Mesendoderm (in vitro differentiated cells): ENCODE measurements at regions not wholly inside any gene's neighbourhood (a gene's known extent, or its start where the extent isn't known, plus 50 kb on each side); places are given as distances from the start of the nearest gene placed in this dataset.

Source experiments
- DNase-seq: peaks from one replicate; pipeline ENCODE4 v3.0.0; 2013
- H2AK5ac ChIP-seq: 2 replicates; pipeline ENCODE4 v1.6.1; 2013; ENCODE audit warnings: low read length, inconsistent platforms
- H2BK120ac ChIP-seq: 2 replicates; pipeline ENCODE4 v1.6.1; 2013; ENCODE audit warnings: low read depth, mild to moderate bottlenecking, low read length, moderate library complexity, mixed read lengths
- H2BK15ac ChIP-seq: replicated peaks from 2 replicates; pipeline ENCODE4 v1.6.1; 2013; ENCODE audit warnings: low read depth, mild to moderate bottlenecking, moderate library complexity
- H2BK5ac ChIP-seq: 2 replicates; pipeline ENCODE4 v1.6.1; 2013; ENCODE audit warnings: low read length, inconsistent platforms
- H3K18ac ChIP-seq: 2 replicates; pipeline ENCODE4 v1.6.1; 2013; ENCODE audit warnings: mild to moderate bottlenecking, low read length, mixed read lengths
- H3K23ac ChIP-seq: one replicate; pipeline ENCODE4 v1.6.1; 2013; ENCODE audit warnings: low read length
- H3K27ac ChIP-seq: 2 replicates; pipeline ENCODE4 v1.5.1; 2013; ENCODE audit warnings: low read depth, mild to moderate bottlenecking, inconsistent platforms, low read length, moderate library complexity
- H3K27me3 ChIP-seq: 2 replicates; pipeline ENCODE4 v1.6.1; 2013; ENCODE audit warnings: low read length, control low read depth, mild to moderate bottlenecking, inconsistent platforms; ENCODE audit not compliant: insufficient read depth, poor library complexity
- H3K36me3 ChIP-seq: 2 replicates; pipeline ENCODE4 v1.6.1; 2013; ENCODE audit warnings: low read length, inconsistent platforms; ENCODE audit not compliant: control insufficient read depth, insufficient read depth
- H3K4ac ChIP-seq: one replicate; pipeline ENCODE4 v1.6.1; 2013; ENCODE audit warnings: low read depth, mild to moderate bottlenecking, low read length, moderate library complexity
- H3K4me1 ChIP-seq: 2 replicates; pipeline ENCODE4 v1.6.1; 2013; ENCODE audit warnings: low read depth, low read length, inconsistent platforms; ENCODE audit not compliant: control insufficient read depth
- H3K4me2 ChIP-seq: 2 replicates; pipeline ENCODE4 v1.6.1; 2013; ENCODE audit warnings: low read length
- H3K4me3 ChIP-seq: 2 replicates; pipeline ENCODE4 v1.5.1; 2013; ENCODE audit warnings: mild to moderate bottlenecking, low read length
- H3K56ac ChIP-seq: one replicate; pipeline ENCODE4 v1.6.1; 2013; ENCODE audit warnings: low read length
- H3K79me1 ChIP-seq: 2 replicates; pipeline ENCODE4 v1.6.1; 2013; ENCODE audit warnings: low read length, inconsistent platforms
- H3K79me2 ChIP-seq: 2 replicates; pipeline ENCODE4 v1.6.1; 2013; ENCODE audit warnings: mild to moderate bottlenecking, low read length; ENCODE audit not compliant: control insufficient read depth, insufficient read depth
- H3K9ac ChIP-seq: 2 replicates; pipeline ENCODE4 v1.6.1; 2013; ENCODE audit warnings: low read length, inconsistent platforms
- H4K5ac ChIP-seq: one replicate; pipeline ENCODE4 v1.6.1; 2013; ENCODE audit warnings: low read length
- H4K8ac ChIP-seq: one replicate; pipeline ENCODE4 v1.6.1; 2013; ENCODE audit warnings: low read depth, mild to moderate bottlenecking, control low read depth, low read length, moderate library complexity
- WGBS: extraction: QIAGEN DNeasy Blood & Tissue Kit; methylation state at CpG from one replicate; pipeline ENCODE4 v1.1.7; 2013; ENCODE audit warnings: low lambda C conversion rate, missing lambda C conversion rate; ENCODE audit not compliant: insufficient coverage; ENCODE audit errors: extremely low coverage; 5-methylcytosine and 5-hydroxymethylcytosine counted together

DNA sequence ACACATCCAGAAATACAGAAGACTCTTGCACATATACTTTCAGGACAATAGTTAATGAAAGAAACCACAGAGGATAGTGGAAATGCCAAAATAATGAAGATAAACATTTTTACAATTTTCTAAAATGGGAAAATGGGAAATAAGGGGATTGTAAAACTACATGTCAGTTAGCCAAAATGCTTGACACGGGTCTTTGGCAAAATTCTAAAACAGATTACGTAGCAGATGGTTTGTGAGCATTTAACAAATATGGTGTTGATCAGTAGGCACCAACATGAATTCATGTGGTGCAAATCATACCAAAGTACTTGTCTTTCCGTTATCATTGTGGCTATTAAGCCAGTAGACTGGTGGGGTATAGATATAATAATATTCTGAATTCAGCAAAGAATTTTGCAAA is 348.5 kb upstream of the ROBO1 start:
- no peak overlapping the region for H3K56ac ChIP-seq

DNA sequence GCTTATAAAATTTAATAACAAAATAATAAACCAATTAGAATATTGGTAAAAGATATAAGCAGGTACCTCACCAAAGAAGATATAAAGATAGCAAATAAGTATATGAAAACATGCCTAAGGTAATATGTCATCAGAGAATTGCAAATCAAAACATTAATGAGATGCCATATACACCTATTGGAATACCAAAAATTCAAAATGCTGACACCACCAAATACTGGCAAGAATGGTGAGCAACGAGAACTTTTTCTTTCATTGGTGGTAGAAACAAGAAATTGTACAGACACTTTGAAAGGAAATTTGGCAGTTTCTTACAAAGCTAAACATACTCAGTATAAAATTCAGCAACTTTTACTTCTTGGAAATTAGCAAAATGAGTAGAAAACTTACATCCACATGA is 346.9 kb upstream of the ROBO1 start:
- H3K9ac ChIP-seq, result no peak overlapping the region
- H2BK120ac ChIP-seq, result no peak overlapping the region
- no peak overlapping the region for H3K23ac ChIP-seq
- H3K79me1 ChIP-seq, result no peaks in the 10 kb centered on the region
- no peak for DNase-seq
- H3K4me3 ChIP-seq, result no peak overlapping the region
- H3K18ac ChIP-seq, result no peak overlapping the region
- H4K8ac ChIP-seq, result no peak overlapping the region
- H3K79me2 ChIP-seq, result no peaks in the 10 kb centered on the region
- no peak overlapping the region for H2AK5ac ChIP-seq
- H3K4me2 ChIP-seq, result no peak overlapping the region
- WGBS, result no CpG with 5 or more reads among the region's 1 CpG
- no peaks in the 10 kb centered on the region for H3K4me1 ChIP-seq
- H3K56ac ChIP-seq, result no peak overlapping the region
- no peak overlapping the region for H3K27ac ChIP-seq
- no peak overlapping the region for H2BK15ac ChIP-seq
- no peaks in the 10 kb centered on the region for H3K36me3 ChIP-seq
- no peaks in the 10 kb centered on the region for H3K27me3 ChIP-seq
- no peak overlapping the region for H2BK5ac ChIP-seq
- no peak overlapping the region for H3K4ac ChIP-seq
- H4K5ac ChIP-seq, result no peak overlapping the region

More for the DNA sequence above, 348.5 kb upstream of the ROBO1 start:
- H3K79me2 ChIP-seq, result no peaks in the 10 kb centered on the region
- no peak overlapping the region for H3K4me3 ChIP-seq
- no CpG with 5 or more reads among the region's 3 CpGs for WGBS
- H2BK5ac ChIP-seq, result no peak overlapping the region
- H2BK120ac ChIP-seq, result no peak overlapping the region
- no peak overlapping the region for H2AK5ac ChIP-seq
- H3K36me3 ChIP-seq, result no peaks in the 10 kb centered on the region
- no peaks in the 10 kb centered on the region for H3K79me1 ChIP-seq
- H3K4me1 ChIP-seq, result no peaks in the 10 kb centered on the region
- H3K4me2 ChIP-seq, result no peak overlapping the region
- no peak overlapping the region for H4K5ac ChIP-seq
- no peak overlapping the region for H3K27ac ChIP-seq
- H4K8ac ChIP-seq, result no peak overlapping the region
- H3K23ac ChIP-seq, result no peak overlapping the region
- H3K4ac ChIP-seq, result no peak overlapping the region
- no peak for DNase-seq
- H3K18ac ChIP-seq, result no peak overlapping the region
- H3K9ac ChIP-seq, result no peak overlapping the region
- H3K27me3 ChIP-seq, result no peaks in the 10 kb centered on the region
- H2BK15ac ChIP-seq, result no peak overlapping the region

DNA sequence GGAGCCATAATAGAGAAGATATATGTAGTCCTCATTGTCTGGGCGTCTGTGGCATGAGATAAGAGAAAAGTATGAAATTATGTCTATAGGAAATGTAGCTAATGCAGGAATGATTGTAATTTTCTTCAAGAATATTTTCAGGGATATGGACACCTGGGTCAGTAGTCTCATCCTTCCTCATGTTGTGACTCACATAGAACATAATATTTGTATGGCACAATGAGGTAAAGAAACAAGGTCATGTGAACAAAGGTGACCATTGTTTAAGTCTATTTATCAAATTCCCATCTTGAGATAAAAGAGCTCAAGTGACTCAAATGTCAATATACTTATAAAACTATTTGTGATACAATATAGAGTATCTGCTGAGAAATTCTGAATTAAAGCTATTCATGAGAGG is 345.5 kb upstream of the ROBO1 start:
- Histone ChIP-seq H3K4ac (no peak overlapping the region), H3K4me1 (no peaks in the 10 kb centered on the region), H4K5ac (no peak overlapping the region), H3K9ac (no peak overlapping the region), H3K56ac (no peak overlapping the region), H3K27me3 (no peaks in the 10 kb centered on the region), H3K27ac (no peak overlapping the region), H3K36me3 (no peaks in the 10 kb centered on the region), H3K79me1 (no peaks in the 10 kb centered on the region), H2BK5ac (no peak overlapping the region), H2BK15ac (no peak overlapping the region), H3K4me2 (no peak overlapping the region), H3K18ac (no peak overlapping the region), H3K4me3 (no peak overlapping the region), H2BK120ac (no peak overlapping the region), H4K8ac (no peak overlapping the region), H2AK5ac (no peak overlapping the region), H3K23ac (no peak overlapping the region), H3K79me2 (no peaks in the 10 kb centered on the region)
- no CpG with 5 or more reads among the region's 1 CpG for whole genome bisulfite sequencing
- DNase-seq, result no peak

DNA sequence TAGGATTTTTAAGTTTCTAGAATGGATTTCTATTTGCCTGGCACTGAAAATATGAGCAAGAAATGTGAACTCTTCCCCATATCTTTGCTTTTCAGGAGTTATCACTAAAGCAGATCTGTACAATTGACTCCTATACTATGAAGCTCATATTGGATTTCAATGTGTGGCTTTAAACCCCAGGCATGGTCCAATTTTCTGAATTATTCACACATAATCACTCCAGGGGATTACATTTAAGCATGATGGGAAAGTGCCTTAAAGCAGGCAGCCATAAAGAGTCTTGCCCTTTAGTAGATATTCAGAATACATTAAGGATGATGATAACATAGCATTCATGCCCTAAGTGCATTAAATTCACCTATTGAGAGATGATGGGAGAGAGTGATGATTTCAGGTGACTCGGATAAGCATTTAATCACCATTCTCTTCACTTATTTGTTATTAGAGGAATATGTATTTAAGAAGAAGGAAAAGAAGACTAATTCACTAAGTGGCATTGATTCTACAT is 331.8 kb upstream of the ROBO1 start:
- Histone ChIP-seq H3K4me3 (no peak overlapping the region), H4K5ac (no peak overlapping the region), H2BK15ac (no peak overlapping the region), H3K79me1 (no peaks in the 10 kb centered on the region), H2BK5ac (no peak overlapping the region), H2AK5ac (no peak overlapping the region), H3K4me1 (no peaks in the 10 kb centered on the region), H3K4me2 (no peak overlapping the region), H4K8ac (no peak overlapping the region), H3K4ac (no peak overlapping the region), H3K56ac (no peak overlapping the region), H3K27ac (no peak overlapping the region), H3K23ac (no peak overlapping the region), H3K79me2 (no peaks in the 10 kb centered on the region), H3K9ac (no peak overlapping the region), H2BK120ac (no peak overlapping the region), H3K18ac (no peak overlapping the region), H3K27me3 (no peaks in the 10 kb centered on the region), H3K36me3 (no peaks in the 10 kb centered on the region)
- WGBS, result no CpG with 5 or more reads among the region's 1 CpG
- no peak for DNase-seq

DNA sequence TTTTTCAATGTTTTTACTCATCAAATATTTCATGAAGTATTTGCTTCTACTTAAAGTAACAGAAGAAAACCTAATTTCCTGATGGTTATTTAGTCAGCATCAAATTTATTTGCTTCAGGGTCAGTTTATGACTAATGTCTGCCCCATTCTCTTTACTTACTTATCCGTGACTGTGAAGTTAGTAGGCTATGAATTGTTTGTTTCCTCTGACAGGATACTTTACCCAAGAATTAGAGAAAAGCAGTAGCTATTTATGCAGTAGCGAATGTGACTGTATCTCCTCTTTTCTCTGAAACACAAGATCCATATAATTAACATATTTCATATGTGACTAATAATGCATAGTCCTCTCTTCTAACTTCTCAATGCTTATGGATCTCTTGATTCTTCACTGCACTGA is 329.9 kb upstream of the ROBO1 start:
- no CpG with 5 or more reads among the region's 2 CpGs for WGBS
- Histone ChIP-seq H3K27me3 (no peaks in the 10 kb centered on the region), H3K23ac (no peak overlapping the region), H2AK5ac (no peak overlapping the region), H3K4ac (no peak overlapping the region), H2BK120ac (no peak overlapping the region), H3K79me2 (no peaks in the 10 kb centered on the region), H3K18ac (no peak overlapping the region), H4K8ac (no peak overlapping the region), H4K5ac (no peak overlapping the region), H3K4me1 (no peaks in the 10 kb centered on the region), H3K56ac (no peak overlapping the region), H3K36me3 (no peaks in the 10 kb centered on the region), H2BK5ac (no peak overlapping the region), H3K79me1 (no peaks in the 10 kb centered on the region), H3K27ac (no peak overlapping the region), H3K4me2 (no peak overlapping the region), H3K4me3 (no peak overlapping the region), H3K9ac (no peak overlapping the region), H2BK15ac (no peak overlapping the region)
- no peak for DNase-seq

DNA sequence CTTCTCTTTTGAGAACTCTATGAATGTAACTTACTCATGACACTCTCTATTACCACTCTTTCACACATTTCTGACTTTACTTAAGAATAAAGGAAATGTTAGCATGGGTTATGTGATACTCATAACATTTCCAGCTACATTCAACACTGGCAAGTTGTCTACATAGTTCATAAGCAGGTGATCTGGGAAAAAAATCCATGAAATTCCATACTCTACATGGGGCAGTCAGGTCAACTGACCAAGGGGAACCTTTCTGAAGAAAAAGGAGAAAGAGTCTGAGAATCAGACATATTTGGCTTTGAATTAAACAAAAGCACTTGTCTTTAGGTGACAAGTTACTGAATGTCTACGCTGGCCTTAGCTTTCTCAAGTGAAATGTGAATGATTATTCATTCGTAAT is 329.1 kb upstream of the ROBO1 start:
- Histone ChIP-seq H3K18ac (no peak overlapping the region), H3K23ac (no peak overlapping the region), H2BK15ac (no peak overlapping the region), H3K27me3 (no peaks in the 10 kb centered on the region), H4K8ac (no peak overlapping the region), H2AK5ac (no peak overlapping the region), H3K56ac (no peak overlapping the region), H3K9ac (no peak overlapping the region), H3K36me3 (no peaks in the 10 kb centered on the region), H3K4me1 (no peaks in the 10 kb centered on the region), H4K5ac (no peak overlapping the region), H3K79me1 (no peaks in the 10 kb centered on the region), H3K4ac (no peak overlapping the region), H3K27ac (no peak overlapping the region), H2BK120ac (no peak overlapping the region), H3K4me2 (no peak overlapping the region), H3K79me2 (no peaks in the 10 kb centered on the region), H2BK5ac (no peak overlapping the region), H3K4me3 (no peak overlapping the region)
- 100% methylated on average over 1 of the region's 2 CpGs for WGBS
- no peak for DNase-seq
